ENCODE measurements at regions not wholly inside any gene's neighbourhood (a gene's known extent, or its start where the extent isn't known, plus 50 kb on each side); places are given as distances from the start of the nearest gene placed in this dataset.

DNA sequence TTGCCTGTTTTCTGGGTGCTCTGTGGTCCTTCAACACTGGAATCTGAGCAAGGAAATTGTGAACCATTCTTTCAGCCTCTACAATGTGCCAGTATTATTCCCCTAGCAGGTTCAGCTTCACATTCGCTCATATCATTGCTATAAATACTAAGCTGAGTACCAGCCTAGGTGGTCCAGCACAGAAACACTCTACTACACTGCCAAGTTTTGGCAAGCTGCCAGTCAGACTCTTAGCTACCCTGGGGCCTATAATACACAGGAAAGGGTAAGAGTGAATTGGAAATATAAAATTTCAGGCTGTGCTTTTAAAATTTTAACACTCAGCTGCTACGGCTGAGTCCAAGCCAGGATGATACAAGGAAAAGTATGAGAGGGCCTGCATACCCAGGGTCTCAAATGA lies 49.9 kb upstream of the PPP1R3A start:
- no peaks in the 10 kb centered on the region for H3K4me1 ChIP-seq
- H3K4me3 ChIP-seq = no peak overlapping the region
- H3K9me3 ChIP-seq = no peaks in the 10 kb centered on the region
- no peaks in the 10 kb centered on the region for H3K36me3 ChIP-seq
- DNase-seq (no peak), ATAC-seq (ENCODE audit: low FRiP score in 2 of 2) (no peak)
- H3K27ac ChIP-seq = no peak overlapping the region
- TF ChIP-seq POLR2AphosphoS5 (IDR thresholded peaks at IDR 0.05) (no peak), EP300 (IDR thresholded peaks at IDR 0.05) (no peak), POLR2A (IDR thresholded peaks at IDR 0.05) (no peak)
- TF ChIP-seq, protein P1, sequence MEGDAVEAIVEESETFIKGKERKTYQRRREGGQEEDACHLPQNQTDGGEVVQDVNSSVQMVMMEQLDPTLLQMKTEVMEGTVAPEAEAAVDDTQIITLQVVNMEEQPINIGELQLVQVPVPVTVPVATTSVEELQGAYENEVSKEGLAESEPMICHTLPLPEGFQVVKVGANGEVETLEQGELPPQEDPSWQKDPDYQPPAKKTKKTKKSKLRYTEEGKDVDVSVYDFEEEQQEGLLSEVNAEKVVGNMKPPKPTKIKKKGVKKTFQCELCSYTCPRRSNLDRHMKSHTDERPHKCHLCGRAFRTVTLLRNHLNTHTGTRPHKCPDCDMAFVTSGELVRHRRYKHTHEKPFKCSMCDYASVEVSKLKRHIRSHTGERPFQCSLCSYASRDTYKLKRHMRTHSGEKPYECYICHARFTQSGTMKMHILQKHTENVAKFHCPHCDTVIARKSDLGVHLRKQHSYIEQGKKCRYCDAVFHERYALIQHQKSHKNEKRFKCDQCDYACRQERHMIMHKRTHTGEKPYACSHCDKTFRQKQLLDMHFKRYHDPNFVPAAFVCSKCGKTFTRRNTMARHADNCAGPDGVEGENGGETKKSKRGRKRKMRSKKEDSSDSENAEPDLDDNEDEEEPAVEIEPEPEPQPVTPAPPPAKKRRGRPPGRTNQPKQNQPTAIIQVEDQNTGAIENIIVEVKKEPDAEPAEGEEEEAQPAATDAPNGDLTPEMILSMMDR (IDR thresholded peaks at IDR 0.05) = no peak
- 45 to 48% methylated on average over 2 of the region's 2 CpGs for WGBS, 2 donors
- no peaks in the 10 kb centered on the region for H3K27me3 ChIP-seq
